HG03025 (cell line): ENCODE measurements at regions not wholly inside any gene's neighbourhood (a gene's known extent, or its start where the extent isn't known, plus 50 kb on each side); places are given as distances from the start of the nearest gene placed in this dataset.

Source experiments
- ATAC-seq: cut with Tn5 transposase; IDR thresholded peaks from one replicate; pipeline ENCODE4 v1.9.1; 2021; ENCODE audit warnings: mild to moderate bottlenecking, moderate library complexity; ENCODE audit not compliant: unreplicated experiment, low FRiP score

DNA sequence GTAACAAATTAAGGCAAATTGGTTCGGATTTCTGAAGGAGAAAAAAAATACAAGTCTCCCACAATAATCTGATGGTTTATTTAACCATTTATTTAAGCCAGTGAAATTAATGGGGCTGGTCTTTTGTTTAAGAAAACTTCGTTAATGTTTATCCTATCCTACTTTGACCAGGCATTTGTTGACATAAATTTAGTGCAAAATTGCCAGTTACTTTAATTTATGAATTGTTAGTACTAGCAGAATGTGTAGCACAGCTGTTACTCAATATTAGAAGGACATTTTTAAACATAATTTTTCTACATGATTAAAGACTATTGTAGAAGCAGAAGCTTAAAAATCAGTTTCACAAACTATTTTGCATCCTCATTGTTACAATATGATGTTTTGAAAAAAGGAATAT, 687.6 kb upstream of the PTBP2 start:
- no peak for ATAC-seq

- no peak for ATAC-seq
These were observed 684.8 kb upstream of the PTBP2 start for GRCh38 chr1:96036763-96037162.

DNA sequence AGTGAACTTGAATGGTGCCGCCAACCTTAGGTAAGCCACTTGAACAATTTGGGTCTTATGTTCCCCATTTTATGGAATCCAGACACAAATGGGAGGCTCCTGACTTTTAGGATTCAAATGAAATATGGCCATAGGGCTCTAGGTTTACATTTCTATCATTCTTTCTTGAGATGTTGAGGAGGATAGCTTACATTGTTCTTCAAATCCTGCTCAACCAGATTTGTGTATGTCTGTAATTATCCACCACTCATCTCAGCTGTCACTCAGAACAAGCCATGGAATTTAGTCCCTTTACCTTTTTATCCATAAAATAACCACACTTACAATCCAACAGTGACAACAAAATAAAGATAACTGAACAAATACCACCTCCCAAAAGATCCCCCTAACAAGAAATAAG, 682.9 kb upstream of the PTBP2 start:
- ATAC-seq: no peak

DNA sequence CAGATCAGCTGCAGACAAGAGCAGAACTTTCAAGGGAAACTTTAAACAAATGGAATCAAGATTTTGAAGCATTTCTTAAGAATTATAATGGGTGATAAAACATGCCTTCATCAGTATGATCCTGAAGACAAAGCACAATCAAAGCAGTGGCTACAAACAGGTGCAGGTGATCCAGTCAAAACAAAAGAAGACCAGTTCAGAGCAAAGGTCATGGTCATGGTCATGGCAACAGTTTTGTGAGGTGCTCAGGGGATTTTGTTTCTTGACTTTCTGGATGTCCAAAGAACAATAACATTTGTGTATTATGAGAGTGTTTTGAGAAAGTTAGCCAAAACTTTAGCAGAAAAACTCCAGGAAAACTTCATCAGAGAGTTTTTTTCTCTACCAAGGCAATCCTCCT, 681.7 kb upstream of the PTBP2 start:
- ATAC-seq: no peak

- ATAC-seq: no peak
These were observed 680.1 kb upstream of the PTBP2 start for GRCh38 chr1:96041470-96041869.

DNA sequence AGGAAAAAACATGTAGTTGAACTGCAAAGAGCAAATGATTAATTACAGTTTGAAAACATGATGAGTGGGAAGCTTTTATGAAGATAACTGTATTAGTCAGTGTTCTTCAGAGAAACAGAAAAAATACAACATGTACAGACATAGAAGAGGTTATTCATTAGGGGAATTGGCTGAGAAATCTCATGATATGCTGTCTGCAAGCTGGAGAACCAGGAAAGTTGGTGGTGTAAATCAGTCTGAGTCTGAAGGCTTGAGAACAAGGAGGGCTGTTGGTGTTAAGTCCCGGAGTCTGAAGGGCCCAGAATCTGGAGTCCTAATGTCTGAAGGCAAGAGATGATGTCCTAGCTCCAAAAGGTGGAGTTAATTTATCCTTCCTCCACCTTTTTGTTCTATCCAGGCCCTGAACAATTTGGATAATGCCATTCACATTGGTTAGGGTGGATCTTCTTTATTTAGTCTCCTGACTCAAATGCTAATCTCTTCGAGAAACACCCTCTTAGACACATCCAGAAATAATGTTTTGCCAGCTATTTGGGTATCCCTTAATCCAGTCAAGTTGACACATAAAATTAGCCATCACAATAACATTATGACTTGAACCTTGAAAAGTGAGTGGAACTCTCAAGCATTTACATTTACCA, 672.9 kb upstream of the PTBP2 start:
- ATAC-seq: no peak

- no peak for ATAC-seq
These were observed 671.7 kb upstream of the PTBP2 start for GRCh38 chr1:96049759-96050409.

- no peak for ATAC-seq
These were observed 662.3 kb upstream of the PTBP2 start for GRCh38 chr1:96059276-96059675.

- no peak for ATAC-seq
These were observed 661.8 kb upstream of the PTBP2 start for GRCh38 chr1:96059736-96060135.

DNA sequence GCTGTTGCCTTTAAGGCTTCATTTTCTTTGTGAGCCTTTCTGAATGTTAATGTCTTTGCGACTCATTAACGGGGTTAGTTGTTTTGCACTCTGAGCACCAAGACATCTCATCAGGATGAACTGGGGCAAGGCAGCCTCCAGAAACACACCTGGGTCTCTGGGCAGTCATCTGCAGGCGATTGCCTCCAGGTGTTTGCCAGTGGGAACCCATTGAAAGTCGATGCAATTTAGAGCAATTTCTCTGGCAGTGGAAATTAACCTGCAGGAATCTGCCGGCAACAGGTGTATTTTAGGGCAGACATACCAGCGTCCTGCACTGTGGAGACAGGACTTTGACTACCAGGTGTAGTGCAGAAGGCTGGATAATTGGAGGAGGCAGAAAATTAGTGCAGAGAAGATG, 661.0 kb upstream of the PTBP2 start:
- ATAC-seq: no peak

DNA sequence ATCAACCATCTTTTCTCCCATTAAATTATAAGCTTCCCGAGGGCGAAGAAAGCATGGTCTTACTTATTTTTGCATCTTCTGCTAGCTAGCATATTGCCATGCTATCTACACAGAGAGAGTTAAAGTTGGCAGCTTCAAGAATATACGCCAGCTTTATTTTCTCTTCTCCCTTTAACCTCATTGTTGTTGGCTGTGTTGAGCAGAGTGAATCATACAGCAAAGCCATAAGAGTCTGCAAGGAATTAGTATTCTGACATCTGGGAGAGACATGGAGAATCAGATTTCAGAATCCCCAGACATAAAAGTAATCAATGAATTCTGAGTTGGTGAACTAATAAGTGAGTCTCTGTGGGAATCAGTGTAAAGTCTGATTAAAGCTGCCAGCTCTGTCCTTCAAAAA, 649.6 kb upstream of the PTBP2 start:
- ATAC-seq: no peak

DNA sequence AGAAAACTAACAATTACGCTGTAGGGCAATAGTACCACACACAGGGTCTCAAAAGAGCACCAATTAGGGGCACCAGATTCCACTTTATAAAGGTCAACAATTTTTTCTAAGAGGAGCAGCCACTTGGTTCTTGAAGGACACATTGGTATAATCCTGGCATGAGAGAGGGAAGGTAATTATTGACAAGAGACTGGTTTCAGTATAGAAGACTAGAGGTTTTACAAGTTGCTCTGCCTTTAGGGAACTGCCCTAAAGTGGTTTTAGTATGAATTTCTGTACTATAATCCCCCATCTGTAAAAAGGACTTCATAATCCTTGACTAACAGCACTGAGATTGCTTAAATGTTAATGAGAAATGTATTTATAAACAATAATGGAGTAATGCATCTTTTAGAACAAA, 648.5 kb upstream of the PTBP2 start:
- no peak for ATAC-seq

DNA sequence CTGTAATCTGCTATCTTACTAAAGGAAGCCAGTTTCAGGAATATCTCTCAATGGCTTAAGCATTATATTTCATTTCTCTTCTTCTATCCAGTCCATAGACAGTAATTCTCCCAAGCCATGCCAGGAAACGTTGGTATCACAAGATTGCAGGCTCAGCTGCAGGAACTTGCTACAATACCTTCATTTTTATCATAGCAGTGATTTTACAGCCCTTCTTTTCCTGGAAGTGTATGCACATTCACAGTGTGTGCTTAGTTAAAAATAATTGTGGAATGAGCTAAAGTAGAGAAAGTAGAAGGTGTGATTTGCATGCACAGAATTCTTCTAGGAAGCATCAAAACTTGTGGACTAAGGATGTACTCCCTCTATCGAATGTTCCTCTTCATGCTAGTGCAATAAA, 647.2 kb upstream of the PTBP2 start:
- no peak for ATAC-seq

DNA sequence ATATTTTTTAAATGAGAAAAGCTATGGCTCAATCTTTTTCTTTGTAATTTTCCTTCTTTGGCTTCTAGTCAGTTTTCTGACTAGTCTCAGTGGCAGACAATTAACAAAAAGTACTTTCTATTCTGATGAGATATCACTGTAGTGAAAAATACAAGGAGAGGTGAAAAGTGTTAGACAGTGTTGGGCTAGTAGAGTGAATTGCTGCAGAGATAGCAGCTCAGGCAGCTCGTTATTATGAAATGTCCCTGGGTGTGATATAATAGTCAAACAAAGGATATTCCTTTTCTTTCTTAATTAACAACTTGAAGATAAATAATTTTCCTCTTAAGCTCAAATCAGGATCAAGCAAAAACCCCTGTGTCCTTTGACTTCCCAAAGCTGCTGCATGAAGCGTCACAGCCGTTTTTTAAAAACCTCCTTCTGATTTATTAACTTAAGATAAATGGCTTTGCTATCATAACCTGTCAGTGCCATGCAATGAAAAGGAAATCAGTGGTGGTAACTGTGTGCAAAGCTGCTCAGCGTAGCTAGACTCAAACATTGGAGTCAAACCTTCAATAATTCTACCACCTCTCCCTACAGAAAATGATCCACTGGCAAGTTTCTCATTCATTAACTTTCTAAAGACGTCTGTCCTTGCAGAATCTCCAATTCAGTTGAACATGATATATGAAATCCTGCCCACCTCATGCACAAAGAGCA, 646.6 kb upstream of the PTBP2 start:
- ATAC-seq: no peak

DNA sequence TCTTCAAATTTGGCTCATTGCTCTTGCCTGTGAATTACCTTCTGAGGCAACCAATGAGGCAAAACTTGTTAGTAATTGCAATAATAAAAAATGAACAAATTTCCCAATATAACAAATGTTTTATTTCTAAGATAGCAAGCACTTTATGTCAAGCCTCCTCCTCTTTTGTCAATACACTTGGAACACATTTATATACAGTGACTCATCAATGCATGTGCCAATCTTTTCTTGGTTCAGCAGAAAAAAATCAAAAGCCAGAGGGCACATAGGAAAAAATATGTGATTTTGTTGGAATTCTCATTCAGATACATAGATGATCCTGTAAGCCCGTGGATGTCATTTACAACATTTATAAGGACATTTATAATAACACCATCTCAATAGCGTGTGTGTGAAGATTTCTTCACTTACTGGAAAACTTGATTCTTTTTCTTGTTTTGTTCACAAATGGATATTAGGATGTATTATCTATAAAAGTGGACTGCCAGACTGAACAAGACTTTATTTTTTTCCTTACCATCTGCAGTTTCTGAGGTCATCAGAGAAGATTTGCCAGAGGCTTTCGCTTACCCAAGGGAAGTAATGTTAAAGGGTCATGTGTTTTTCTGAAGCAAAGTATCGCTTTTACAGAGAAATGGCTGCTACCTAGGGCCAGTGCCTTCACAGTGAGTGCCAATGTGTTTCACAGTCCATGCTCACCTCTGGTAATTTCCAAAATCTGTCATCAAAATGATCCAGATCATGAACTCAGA, 645.7 kb upstream of the PTBP2 start:
- ATAC-seq: no peak

- ATAC-seq: no peak
These were observed 645.0 kb upstream of the PTBP2 start for GRCh38 chr1:96076589-96076988.

DNA sequence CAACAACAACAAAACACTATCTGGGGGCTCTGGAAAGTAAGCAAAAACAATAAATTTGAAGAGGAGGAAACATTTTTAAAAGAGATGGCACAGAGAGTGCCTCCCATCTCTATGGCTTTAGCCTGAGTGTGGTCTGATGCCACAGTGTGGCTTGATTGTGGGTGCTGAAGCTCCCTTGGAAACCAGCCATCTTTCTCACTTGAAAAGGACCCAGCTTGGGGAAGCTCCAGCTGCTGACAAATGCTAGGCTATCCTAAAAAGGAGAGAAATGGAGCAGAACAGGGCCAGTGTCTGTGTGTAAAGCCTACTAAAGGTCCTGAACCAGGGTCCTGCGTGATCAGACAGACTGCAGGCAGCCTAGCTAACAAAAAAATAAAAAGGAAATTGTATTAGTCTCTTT, 642.0 kb upstream of the PTBP2 start:
- no peak for ATAC-seq

DNA sequence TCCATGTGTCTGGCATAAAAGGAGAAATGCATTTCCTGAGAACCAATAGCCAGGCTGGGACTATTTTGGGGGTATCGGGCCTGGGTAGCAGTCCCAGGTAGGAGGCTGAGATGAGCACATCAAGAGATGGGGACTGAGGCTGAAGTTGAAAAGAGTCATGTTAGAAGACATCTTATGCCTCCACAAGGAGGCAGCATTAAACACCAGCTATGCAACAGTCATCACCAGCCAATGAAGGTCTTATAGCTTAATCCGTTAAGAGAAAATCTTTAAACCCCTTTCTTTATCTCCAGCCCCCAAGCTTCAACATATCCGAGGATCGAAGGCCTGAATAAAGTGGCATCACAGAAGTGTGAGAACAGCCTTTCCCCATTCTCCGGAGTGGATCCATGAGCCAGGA, 640.7 kb upstream of the PTBP2 start:
- ATAC-seq: no peak

- ATAC-seq: no peak
These were observed 633.9 kb upstream of the PTBP2 start for GRCh38 chr1:96087719-96088118.

- ATAC-seq: no peak
These were observed 631.5 kb upstream of the PTBP2 start for GRCh38 chr1:96090134-96090533.

DNA sequence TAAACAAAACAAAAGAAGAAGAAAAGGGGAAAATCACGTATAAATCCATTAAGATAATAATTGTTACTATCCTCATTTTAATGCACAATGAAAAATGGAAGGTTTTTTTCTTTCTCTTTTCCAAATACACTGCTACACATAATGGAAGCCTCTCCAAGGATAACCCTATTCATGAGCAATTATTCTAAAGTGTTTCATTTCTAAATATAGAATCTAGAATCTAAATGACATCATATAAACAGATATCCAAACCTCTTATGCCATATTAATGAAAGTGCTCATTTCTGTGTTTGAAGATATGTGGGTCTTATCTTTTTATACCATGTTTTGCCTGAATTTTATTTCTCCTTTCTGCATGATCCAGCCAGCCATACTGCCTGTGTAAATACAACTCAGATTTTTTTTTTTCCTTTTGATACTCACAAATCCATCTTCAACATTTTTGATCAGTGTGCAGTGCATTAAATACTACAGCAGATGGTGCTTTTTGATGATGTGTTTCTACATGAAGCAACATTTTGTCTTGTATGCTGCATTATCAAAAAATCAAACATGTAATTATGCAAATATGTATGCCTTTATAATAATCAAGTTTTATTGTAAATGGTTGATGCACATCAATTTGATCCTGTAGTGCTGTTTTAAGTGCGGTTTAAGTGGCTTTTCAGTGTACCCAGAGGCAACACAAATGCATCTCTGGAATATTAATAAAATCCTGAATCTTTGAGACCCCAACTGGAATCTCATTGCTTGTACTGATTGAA, 625.6 kb upstream of the PTBP2 start:
- no peak for ATAC-seq
